ENCODE measurements at regions not wholly inside any gene's neighbourhood (a gene's known extent, or its start where the extent isn't known, plus 50 kb on each side); places are given as distances from the start of the nearest gene placed in this dataset.

DNA sequence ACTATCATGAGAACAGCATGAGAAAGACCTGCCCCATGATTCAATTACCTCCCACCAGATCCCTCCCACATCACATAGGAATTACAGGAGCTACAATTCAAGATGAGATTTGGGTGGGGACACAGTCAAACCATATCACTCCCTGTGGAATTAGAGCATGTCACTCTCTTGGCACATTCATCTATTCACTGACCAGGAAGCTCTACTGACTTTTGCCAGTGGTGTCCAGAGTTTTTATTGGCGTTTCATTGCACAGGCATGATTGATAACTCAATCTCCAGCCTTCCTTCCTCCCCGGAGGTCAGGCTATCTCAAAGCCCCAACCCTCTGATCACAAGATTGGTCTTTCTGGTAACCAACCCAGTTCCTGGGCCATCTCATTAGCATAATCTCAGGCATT lies 478.9 kb upstream of the NRP1 start:
- Histone ChIP-seq H3K27ac (ENCODE audit: low read depth, low read length) (no peak overlapping the region), H3K27me3 (ENCODE audit: control insufficient read depth in 1 of 2, insufficient read depth in 2 of 2, low read length in 2 of 2) (no peaks in the 10 kb centered on the region), H3K9ac (ENCODE audit: low read depth in 1 of 2, low read length in 2 of 2) (no peak overlapping the region), H3K36me3 (ENCODE audit: control insufficient read depth in 1 of 2, insufficient read depth in 2 of 2, low read length in 2 of 2) (no peaks in the 10 kb centered on the region), H3K9me3 (ENCODE audit: control insufficient read depth in 1 of 2, low read length in 2 of 2) (no peaks in the 10 kb centered on the region), H3K4me1 (ENCODE audit: control insufficient read depth in 1 of 2, insufficient read depth in 2 of 2, low read length in 2 of 2) (no peaks in the 10 kb centered on the region), H3K4me3 (ENCODE audit: low read depth in 1 of 2, low read length in 2 of 2) (no peak overlapping the region)

DNA sequence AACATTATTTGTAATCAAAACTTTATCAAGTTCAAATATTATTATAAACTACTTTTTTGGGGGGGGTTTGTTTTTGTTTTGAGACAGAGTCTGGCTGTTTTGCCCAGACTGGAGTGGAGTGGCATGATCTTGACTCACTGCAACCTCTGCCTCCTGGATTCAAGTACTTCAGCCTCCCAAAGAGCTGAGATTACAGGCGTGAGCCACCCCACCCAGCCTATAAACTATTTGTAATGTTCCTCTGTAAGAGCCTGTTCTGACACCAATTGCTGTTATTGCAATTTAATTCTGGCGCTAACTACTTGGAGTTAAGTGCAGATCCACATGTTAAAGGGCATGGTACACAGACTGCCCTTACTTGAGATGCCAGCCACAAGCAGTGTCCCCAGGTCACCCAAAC lies 478.1 kb upstream of the NRP1 start:
- no peaks in the 10 kb centered on the region for H3K4me1 ChIP-seq (ENCODE audit: control insufficient read depth in 1 of 2, insufficient read depth in 2 of 2, low read length in 2 of 2)
- no peaks in the 10 kb centered on the region for H3K9me3 ChIP-seq (ENCODE audit: control insufficient read depth in 1 of 2, low read length in 2 of 2)
- H3K4me3 ChIP-seq (ENCODE audit: low read depth in 1 of 2, low read length in 2 of 2): no peak overlapping the region
- no peaks in the 10 kb centered on the region for H3K36me3 ChIP-seq (ENCODE audit: control insufficient read depth in 1 of 2, insufficient read depth in 2 of 2, low read length in 2 of 2)
- no peaks in the 10 kb centered on the region for H3K27me3 ChIP-seq (ENCODE audit: control insufficient read depth in 1 of 2, insufficient read depth in 2 of 2, low read length in 2 of 2)
- no peak overlapping the region for H3K27ac ChIP-seq (ENCODE audit: low read depth, low read length)
- no peak overlapping the region for H3K9ac ChIP-seq (ENCODE audit: low read depth in 1 of 2, low read length in 2 of 2)

DNA sequence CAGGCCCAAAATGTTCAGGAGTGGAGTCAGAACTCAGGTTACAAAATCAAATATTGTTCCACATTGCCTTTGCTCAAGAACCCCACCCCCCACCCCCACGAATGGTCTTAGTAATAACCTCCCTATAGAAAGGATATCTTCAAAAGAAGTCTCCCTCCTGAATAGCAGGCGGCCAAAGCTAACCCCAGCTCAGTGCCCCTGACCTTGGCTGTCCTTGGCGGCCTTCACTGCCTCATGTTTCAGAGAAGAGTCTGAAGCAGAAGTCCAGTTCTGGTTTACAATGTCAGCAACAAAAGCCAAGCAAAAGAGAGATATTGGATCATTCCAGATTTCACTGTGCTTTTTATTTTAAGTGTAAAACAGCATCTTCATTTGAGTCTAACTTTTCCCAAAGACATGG lies 476.5 kb upstream of the NRP1 start:
- no peaks in the 10 kb centered on the region for H3K4me1 ChIP-seq (ENCODE audit: control insufficient read depth in 1 of 2, insufficient read depth in 2 of 2, low read length in 2 of 2)
- no peak overlapping the region for H3K9ac ChIP-seq (ENCODE audit: low read depth in 1 of 2, low read length in 2 of 2)
- H3K9me3 ChIP-seq (ENCODE audit: control insufficient read depth in 1 of 2, low read length in 2 of 2): no peaks in the 10 kb centered on the region
- no peak overlapping the region for H3K27ac ChIP-seq (ENCODE audit: low read depth, low read length)
- H3K27me3 ChIP-seq (ENCODE audit: control insufficient read depth in 1 of 2, insufficient read depth in 2 of 2, low read length in 2 of 2): no peaks in the 10 kb centered on the region
- no peaks in the 10 kb centered on the region for H3K36me3 ChIP-seq (ENCODE audit: control insufficient read depth in 1 of 2, insufficient read depth in 2 of 2, low read length in 2 of 2)
- no peak overlapping the region for H3K4me3 ChIP-seq (ENCODE audit: low read depth in 1 of 2, low read length in 2 of 2)

DNA sequence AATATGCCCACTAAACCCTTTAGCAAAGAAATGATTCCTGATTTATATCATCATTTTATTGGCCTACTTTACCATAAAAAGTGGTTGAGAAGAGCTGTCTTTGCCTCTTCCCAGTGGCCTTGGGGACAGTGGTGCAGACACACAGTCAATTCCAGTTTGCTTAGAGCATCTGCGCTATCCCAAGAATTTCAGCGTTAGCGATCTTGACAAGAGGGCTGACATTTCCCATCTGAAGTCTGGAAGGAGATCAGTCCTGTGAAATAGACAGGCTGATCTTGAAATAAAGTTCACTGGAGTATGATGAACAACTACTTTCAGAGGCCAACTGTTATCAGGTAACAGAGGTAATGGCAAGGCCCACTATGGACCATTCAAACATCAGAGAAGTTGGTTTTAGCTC lies 475.3 kb upstream of the NRP1 start:
- H3K36me3 ChIP-seq (ENCODE audit: control insufficient read depth in 1 of 2, insufficient read depth in 2 of 2, low read length in 2 of 2): no peaks in the 10 kb centered on the region
- no peaks in the 10 kb centered on the region for H3K27me3 ChIP-seq (ENCODE audit: control insufficient read depth in 1 of 2, insufficient read depth in 2 of 2, low read length in 2 of 2)
- H3K9ac ChIP-seq (ENCODE audit: low read depth in 1 of 2, low read length in 2 of 2): no peak overlapping the region
- H3K9me3 ChIP-seq (ENCODE audit: control insufficient read depth in 1 of 2, low read length in 2 of 2): no peaks in the 10 kb centered on the region
- H3K4me3 ChIP-seq (ENCODE audit: low read depth in 1 of 2, low read length in 2 of 2): no peak overlapping the region
- no peak overlapping the region for H3K27ac ChIP-seq (ENCODE audit: low read depth, low read length)
- H3K4me1 ChIP-seq (ENCODE audit: control insufficient read depth in 1 of 2, insufficient read depth in 2 of 2, low read length in 2 of 2): no peaks in the 10 kb centered on the region

DNA sequence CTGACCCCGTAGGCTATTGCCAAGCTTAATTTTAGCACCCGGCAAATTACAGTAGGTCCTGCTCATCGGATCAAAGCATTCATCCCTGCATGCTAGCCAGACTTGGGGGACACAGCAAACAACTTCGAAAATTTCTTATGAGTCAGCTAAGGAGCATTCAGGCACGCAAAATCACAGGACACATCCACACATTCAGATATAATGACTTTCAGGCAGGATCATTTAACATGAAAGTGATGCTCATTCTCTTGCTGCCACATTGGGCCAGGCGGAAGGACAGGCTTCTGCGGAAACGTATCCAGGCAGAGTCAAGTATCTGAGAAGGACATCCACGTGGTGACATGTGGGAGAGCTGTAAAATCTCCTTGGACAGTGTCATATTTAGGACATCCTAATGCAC lies 474.0 kb upstream of the NRP1 start:
- Histone ChIP-seq H3K27ac (ENCODE audit: low read depth, low read length) (no peak overlapping the region), H3K36me3 (ENCODE audit: control insufficient read depth in 1 of 2, insufficient read depth in 2 of 2, low read length in 2 of 2) (no peaks in the 10 kb centered on the region), H3K4me3 (ENCODE audit: low read depth in 1 of 2, low read length in 2 of 2) (no peak overlapping the region), H3K4me1 (ENCODE audit: control insufficient read depth in 1 of 2, insufficient read depth in 2 of 2, low read length in 2 of 2) (no peaks in the 10 kb centered on the region), H3K9ac (ENCODE audit: low read depth in 1 of 2, low read length in 2 of 2) (no peak overlapping the region), H3K27me3 (ENCODE audit: control insufficient read depth in 1 of 2, insufficient read depth in 2 of 2, low read length in 2 of 2) (no peaks in the 10 kb centered on the region), H3K9me3 (ENCODE audit: control insufficient read depth in 1 of 2, low read length in 2 of 2) (no peaks in the 10 kb centered on the region)

DNA sequence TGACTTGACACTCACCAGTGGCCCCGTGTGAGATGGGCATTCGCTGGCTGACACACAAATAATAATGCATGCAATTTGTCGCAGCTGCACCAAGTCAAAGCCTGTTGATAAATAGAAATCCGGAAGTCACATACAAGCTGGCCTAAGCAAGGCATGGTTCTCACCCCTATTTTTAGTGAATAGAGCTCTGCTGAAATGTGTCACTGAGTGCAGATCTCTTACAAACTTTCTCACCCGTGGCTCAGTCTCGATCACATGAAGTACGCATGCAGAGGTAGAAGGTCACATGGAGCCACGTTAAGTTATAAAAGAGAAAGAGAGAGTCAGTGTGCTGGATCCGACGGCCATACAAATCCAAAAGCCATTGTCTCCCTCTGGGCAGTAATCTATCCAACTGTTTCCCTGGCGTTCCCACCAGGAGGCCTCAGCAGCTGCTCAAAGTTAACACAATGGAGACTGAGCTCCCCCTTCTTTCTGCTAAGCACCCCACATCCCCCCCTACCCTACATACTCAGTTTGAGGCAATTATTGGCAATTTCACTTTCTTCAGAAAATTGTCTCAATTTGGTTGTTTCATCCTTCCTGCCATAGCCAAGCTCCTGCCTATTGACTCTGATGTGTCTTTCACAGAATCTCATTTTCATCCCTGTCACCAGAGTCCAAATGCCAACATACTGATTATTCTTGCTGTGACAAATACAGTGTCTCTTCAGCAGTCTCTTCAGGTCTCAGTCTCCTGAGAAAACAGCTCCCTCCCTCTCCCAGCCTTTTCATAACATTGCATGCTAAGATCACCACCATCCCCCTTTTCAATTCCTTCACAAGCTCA lies 473.3 kb upstream of the NRP1 start:
- H3K27me3 ChIP-seq (ENCODE audit: control insufficient read depth in 1 of 2, insufficient read depth in 2 of 2, low read length in 2 of 2): no peaks in the 10 kb centered on the region
- H3K9me3 ChIP-seq (ENCODE audit: control insufficient read depth in 1 of 2, low read length in 2 of 2): no peaks in the 10 kb centered on the region
- H3K4me3 ChIP-seq (ENCODE audit: low read depth in 1 of 2, low read length in 2 of 2): no peak overlapping the region
- no peaks in the 10 kb centered on the region for H3K36me3 ChIP-seq (ENCODE audit: control insufficient read depth in 1 of 2, insufficient read depth in 2 of 2, low read length in 2 of 2)
- H3K9ac ChIP-seq (ENCODE audit: low read depth in 1 of 2, low read length in 2 of 2): no peak overlapping the region
- H3K27ac ChIP-seq (ENCODE audit: low read depth, low read length): no peak overlapping the region
- H3K4me1 ChIP-seq (ENCODE audit: control insufficient read depth in 1 of 2, insufficient read depth in 2 of 2, low read length in 2 of 2): no peaks in the 10 kb centered on the region

DNA sequence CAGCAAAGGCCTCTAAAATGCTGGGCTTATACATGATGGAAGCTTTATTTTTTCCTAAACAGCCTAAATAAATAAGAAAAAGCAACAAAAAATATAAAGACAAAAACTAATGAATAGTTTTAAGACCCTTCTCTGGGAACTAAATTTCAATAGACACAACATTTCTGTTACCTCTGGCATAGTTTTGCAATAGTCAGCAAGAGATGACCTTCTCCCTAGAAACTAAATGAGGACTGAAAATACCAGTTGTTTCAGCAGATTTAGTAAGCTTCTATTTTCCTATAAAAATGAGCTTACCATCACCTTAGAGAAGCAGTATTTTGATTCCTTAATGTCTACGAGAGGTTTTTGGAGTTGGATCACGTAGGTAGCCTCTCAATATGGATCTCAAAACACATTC lies 471.4 kb upstream of the NRP1 start:
- H3K9ac ChIP-seq (ENCODE audit: low read depth in 1 of 2, low read length in 2 of 2): no peak overlapping the region

DNA sequence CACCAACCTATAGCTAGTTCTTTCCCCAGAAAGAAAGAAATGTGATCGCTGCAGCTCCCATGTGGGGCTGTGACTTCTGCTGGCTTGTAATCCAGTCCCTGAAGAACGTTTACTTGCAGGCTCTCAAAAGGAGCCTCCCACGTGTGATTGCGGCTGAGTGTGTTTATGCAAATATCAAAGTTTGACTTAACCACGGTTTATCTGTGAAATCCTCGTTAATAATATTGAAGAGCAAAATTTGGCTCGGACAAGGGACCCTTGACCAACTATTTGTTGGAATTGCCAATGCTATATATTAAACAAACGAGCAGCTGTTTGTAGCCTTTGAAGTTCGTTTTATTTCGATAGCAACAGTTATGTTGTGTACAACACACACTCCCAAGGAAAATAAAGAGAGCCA lies 470.1 kb upstream of the NRP1 start:
- no peaks in the 10 kb centered on the region for H3K9me3 ChIP-seq (ENCODE audit: control insufficient read depth in 1 of 2, low read length in 2 of 2)
- H3K9ac ChIP-seq (ENCODE audit: low read depth in 1 of 2, low read length in 2 of 2): no peak overlapping the region
- H3K27ac ChIP-seq (ENCODE audit: low read depth, low read length): no peak overlapping the region
- H3K4me1 ChIP-seq (ENCODE audit: control insufficient read depth in 1 of 2, insufficient read depth in 2 of 2, low read length in 2 of 2): no peaks in the 10 kb centered on the region
- no peak overlapping the region for H3K4me3 ChIP-seq (ENCODE audit: low read depth in 1 of 2, low read length in 2 of 2)
- H3K27me3 ChIP-seq (ENCODE audit: control insufficient read depth in 1 of 2, insufficient read depth in 2 of 2, low read length in 2 of 2): no peaks in the 10 kb centered on the region
- H3K36me3 ChIP-seq (ENCODE audit: control insufficient read depth in 1 of 2, insufficient read depth in 2 of 2, low read length in 2 of 2): no peaks in the 10 kb centered on the region

More for the DNA sequence above, 471.4 kb upstream of the NRP1 start:
- Histone ChIP-seq H3K36me3 (ENCODE audit: control insufficient read depth in 1 of 2, insufficient read depth in 2 of 2, low read length in 2 of 2) (no peaks in the 10 kb centered on the region), H3K9me3 (ENCODE audit: control insufficient read depth in 1 of 2, low read length in 2 of 2) (no peaks in the 10 kb centered on the region), H3K27me3 (ENCODE audit: control insufficient read depth in 1 of 2, insufficient read depth in 2 of 2, low read length in 2 of 2) (no peaks in the 10 kb centered on the region), H3K4me3 (ENCODE audit: low read depth in 1 of 2, low read length in 2 of 2) (no peak overlapping the region), H3K4me1 (ENCODE audit: control insufficient read depth in 1 of 2, insufficient read depth in 2 of 2, low read length in 2 of 2) (no peaks in the 10 kb centered on the region), H3K27ac (ENCODE audit: low read depth, low read length) (no peak overlapping the region)

DNA sequence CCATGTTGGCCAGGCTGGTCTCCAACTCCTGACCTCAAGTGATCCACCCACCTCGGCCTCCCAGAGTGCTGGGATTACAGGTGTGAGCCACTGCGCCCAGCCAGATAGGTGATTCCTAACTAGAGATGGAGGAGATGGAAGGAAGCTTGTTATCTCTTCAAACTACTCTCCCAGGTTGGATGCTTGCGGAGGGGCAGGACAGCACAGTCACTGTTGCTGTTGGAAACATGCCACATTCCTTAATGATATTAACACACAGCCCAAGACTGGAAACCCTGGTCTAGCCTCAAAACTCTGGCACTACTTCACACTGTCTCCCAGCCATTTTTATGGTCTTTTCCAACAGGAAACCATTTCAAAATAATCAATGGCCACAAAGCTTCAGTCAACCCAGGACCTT lies 468.8 kb upstream of the NRP1 start:
- H3K9me3 ChIP-seq (ENCODE audit: control insufficient read depth in 1 of 2, low read length in 2 of 2): no peaks in the 10 kb centered on the region
- H3K4me1 ChIP-seq (ENCODE audit: control insufficient read depth in 1 of 2, insufficient read depth in 2 of 2, low read length in 2 of 2): no peaks in the 10 kb centered on the region
- H3K4me3 ChIP-seq (ENCODE audit: low read depth in 1 of 2, low read length in 2 of 2): no peak overlapping the region
- H3K9ac ChIP-seq (ENCODE audit: low read depth in 1 of 2, low read length in 2 of 2): no peak overlapping the region
- no peaks in the 10 kb centered on the region for H3K36me3 ChIP-seq (ENCODE audit: control insufficient read depth in 1 of 2, insufficient read depth in 2 of 2, low read length in 2 of 2)
- no peak overlapping the region for H3K27ac ChIP-seq (ENCODE audit: low read depth, low read length)
- H3K27me3 ChIP-seq (ENCODE audit: control insufficient read depth in 1 of 2, insufficient read depth in 2 of 2, low read length in 2 of 2): no peaks in the 10 kb centered on the region

DNA sequence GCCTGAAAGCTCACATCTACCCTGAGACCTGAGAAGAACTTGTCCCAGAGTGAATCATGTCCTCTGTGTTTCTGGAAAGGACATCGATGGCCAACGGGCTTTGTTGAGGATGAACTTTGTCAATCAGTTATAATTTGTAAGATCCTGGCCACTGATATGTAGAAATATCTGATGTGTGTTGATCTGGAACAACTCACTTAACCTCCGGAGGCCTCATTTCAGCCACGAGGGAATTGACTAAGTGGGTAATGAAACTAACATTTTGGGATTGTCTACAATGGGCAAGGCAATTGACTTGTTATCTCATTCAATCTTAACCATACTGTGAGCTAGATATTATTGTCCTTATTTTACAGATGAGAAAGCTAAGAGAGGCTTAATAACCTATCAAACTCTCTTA lies 468.1 kb upstream of the NRP1 start:
- no peak overlapping the region for H3K9ac ChIP-seq (ENCODE audit: low read depth in 1 of 2, low read length in 2 of 2)
- no peaks in the 10 kb centered on the region for H3K4me1 ChIP-seq (ENCODE audit: control insufficient read depth in 1 of 2, insufficient read depth in 2 of 2, low read length in 2 of 2)
- H3K27ac ChIP-seq (ENCODE audit: low read depth, low read length): no peak overlapping the region
- H3K27me3 ChIP-seq (ENCODE audit: control insufficient read depth in 1 of 2, insufficient read depth in 2 of 2, low read length in 2 of 2): no peaks in the 10 kb centered on the region
- no peaks in the 10 kb centered on the region for H3K9me3 ChIP-seq (ENCODE audit: control insufficient read depth in 1 of 2, low read length in 2 of 2)
- no peaks in the 10 kb centered on the region for H3K36me3 ChIP-seq (ENCODE audit: control insufficient read depth in 1 of 2, insufficient read depth in 2 of 2, low read length in 2 of 2)
- H3K4me3 ChIP-seq (ENCODE audit: low read depth in 1 of 2, low read length in 2 of 2): no peak overlapping the region

All from duodenal mucosa (tissue), 2 donors.